ENCODE measurements at regions not wholly inside any gene's neighbourhood (a gene's known extent, or its start where the extent isn't known, plus 50 kb on each side); places are given as distances from the start of the nearest gene placed in this dataset.
"Not testable (repeated sequence)": the region's sequence is repeated elsewhere in the genome, so short reads cannot be mapped to it uniquely, and the experiment has no call there.

- TF ChIP-seq, protein P1, sequence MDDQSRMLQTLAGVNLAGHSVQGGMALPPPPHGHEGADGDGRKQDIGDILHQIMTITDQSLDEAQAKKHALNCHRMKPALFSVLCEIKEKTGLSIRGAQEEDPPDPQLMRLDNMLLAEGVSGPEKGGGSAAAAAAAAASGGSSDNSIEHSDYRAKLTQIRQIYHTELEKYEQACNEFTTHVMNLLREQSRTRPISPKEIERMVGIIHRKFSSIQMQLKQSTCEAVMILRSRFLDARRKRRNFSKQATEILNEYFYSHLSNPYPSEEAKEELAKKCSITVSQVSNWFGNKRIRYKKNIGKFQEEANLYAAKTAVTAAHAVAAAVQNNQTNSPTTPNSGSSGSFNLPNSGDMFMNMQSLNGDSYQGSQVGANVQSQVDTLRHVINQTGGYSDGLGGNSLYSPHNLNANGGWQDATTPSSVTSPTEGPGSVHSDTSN (IDR thresholded peaks at IDR 0.05; ENCODE audit: insufficient replicate concordance, low read depth, low read length): not testable (repeated sequence)
- TF ChIP-seq, protein P2, sequence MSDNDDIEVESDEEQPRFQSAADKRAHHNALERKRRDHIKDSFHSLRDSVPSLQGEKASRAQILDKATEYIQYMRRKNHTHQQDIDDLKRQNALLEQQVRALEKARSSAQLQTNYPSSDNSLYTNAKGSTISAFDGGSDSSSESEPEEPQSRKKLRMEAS (IDR thresholded peaks at IDR 0.05; ENCODE audit: low read depth, low read length): not testable (repeated sequence)
- TF ChIP-seq ATF2 (IDR thresholded peaks at IDR 0.05; ENCODE audit: low read length); SMC3 (IDR thresholded peaks at IDR 0.05; ENCODE audit: borderline replicate concordance, low read length); NR2C2 (IDR thresholded peaks at IDR 0.05; ENCODE audit: borderline replicate concordance, control insufficient read depth, insufficient read length, low read depth); EP300 (IDR thresholded peaks at IDR 0.05; ENCODE audit: borderline replicate concordance in 1 of 2, control insufficient read depth in 1 of 2, low read depth in 2 of 2, low read length in 2 of 2): not testable (repeated sequence)
Measured at GRCh38 chr18:14392604-14393003, 150.8 kb downstream of the POTEC start.
